ENCODE measurements at regions not wholly inside any gene's neighbourhood (a gene's known extent, or its start where the extent isn't known, plus 50 kb on each side); places are given as distances from the start of the nearest gene placed in this dataset.
"Not testable (repeated sequence)": the region's sequence is repeated elsewhere in the genome, so short reads cannot be mapped to it uniquely, and the experiment has no call there.

GRCh38 chr2:239555571-239555905, 154.7 kb upstream of the HDAC4 start:
- H3K27me3 ChIP-seq (ENCODE audit: insufficient read depth, low read length): no peaks in the 10 kb centered on the region

GRCh38 chr2:239554766-239555570, 154.1 kb upstream of the HDAC4 start:
- Histone ChIP-seq H3K4me3 (ENCODE audit: low read length) (no peak overlapping the region), H3K9me3 (ENCODE audit: insufficient read depth, low read depth, low read length) (no peaks in the 10 kb centered on the region), H3K27ac (ENCODE audit: low read length) (no peak overlapping the region), H3K4me1 (ENCODE audit: insufficient read depth, low read length) (no peaks in the 10 kb centered on the region), H3K9ac (ENCODE audit: low read depth, low read length) (no peak overlapping the region), H3K36me3 (ENCODE audit: insufficient read depth, low read depth, low read length) (no peaks in the 10 kb centered on the region), H3K27me3 (ENCODE audit: insufficient read depth, low read length) (no peaks in the 10 kb centered on the region)

More at GRCh38 chr2:239555571-239555905, 154.7 kb upstream of the HDAC4 start:
- H3K36me3 ChIP-seq (ENCODE audit: insufficient read depth, low read depth, low read length): no peaks in the 10 kb centered on the region
- H3K9me3 ChIP-seq (ENCODE audit: insufficient read depth, low read depth, low read length): no peaks in the 10 kb centered on the region
- H3K9ac ChIP-seq (ENCODE audit: low read depth, low read length): no peak overlapping the region
- no peak overlapping the region for H3K27ac ChIP-seq (ENCODE audit: low read length)
- no peak overlapping the region for H3K4me3 ChIP-seq (ENCODE audit: low read length)
- H3K4me1 ChIP-seq (ENCODE audit: insufficient read depth, low read length): no peaks in the 10 kb centered on the region

GRCh38 chr2:239553376-239554000, 152.7 kb upstream of the HDAC4 start:
- Histone ChIP-seq H3K36me3 (ENCODE audit: insufficient read depth, low read depth, low read length) (no peaks in the 10 kb centered on the region), H3K4me1 (ENCODE audit: insufficient read depth, low read length) (no peaks in the 10 kb centered on the region), H3K27ac (ENCODE audit: low read length) (no peak overlapping the region), H3K27me3 (ENCODE audit: insufficient read depth, low read length) (no peaks in the 10 kb centered on the region), H3K9ac (ENCODE audit: low read depth, low read length) (no peak overlapping the region), H3K4me3 (ENCODE audit: low read length) (no peak overlapping the region), H3K9me3 (ENCODE audit: insufficient read depth, low read depth, low read length) (no peaks in the 10 kb centered on the region)

- Histone ChIP-seq H3K4me3 (ENCODE audit: low read length) (no peak overlapping the region), H3K27ac (ENCODE audit: low read length) (no peak overlapping the region), H3K9ac (ENCODE audit: low read depth, low read length) (no peak overlapping the region), H3K9me3 (ENCODE audit: insufficient read depth, low read depth, low read length) (no peaks in the 10 kb centered on the region), H3K27me3 (ENCODE audit: insufficient read depth, low read length) (no peaks in the 10 kb centered on the region), H3K36me3 (ENCODE audit: insufficient read depth, low read depth, low read length) (no peaks in the 10 kb centered on the region), H3K4me1 (ENCODE audit: insufficient read depth, low read length) (no peaks in the 10 kb centered on the region)
Observed at GRCh38 chr2:239552213-239552926, 151.6 kb upstream of the HDAC4 start.

- H3K27ac ChIP-seq (ENCODE audit: low read length): no peak overlapping the region
- no peaks in the 10 kb centered on the region for H3K9me3 ChIP-seq (ENCODE audit: insufficient read depth, low read depth, low read length)
- H3K9ac ChIP-seq (ENCODE audit: low read depth, low read length): no peak overlapping the region
- H3K4me1 ChIP-seq (ENCODE audit: insufficient read depth, low read length): no peaks in the 10 kb centered on the region
- H3K36me3 ChIP-seq (ENCODE audit: insufficient read depth, low read depth, low read length): no peaks in the 10 kb centered on the region
- H3K27me3 ChIP-seq (ENCODE audit: insufficient read depth, low read length): no peaks in the 10 kb centered on the region
- no peak overlapping the region for H3K4me3 ChIP-seq (ENCODE audit: low read length)
Observed at GRCh38 chr2:239551206-239551605, 150.4 kb upstream of the HDAC4 start.

GRCh38 chr2:239550357-239550756, 149.5 kb upstream of the HDAC4 start:
- Histone ChIP-seq H3K9ac (ENCODE audit: low read depth, low read length) (no peak overlapping the region), H3K27me3 (ENCODE audit: insufficient read depth, low read length) (no peaks in the 10 kb centered on the region), H3K4me1 (ENCODE audit: insufficient read depth, low read length) (no peaks in the 10 kb centered on the region), H3K36me3 (ENCODE audit: insufficient read depth, low read depth, low read length) (no peaks in the 10 kb centered on the region), H3K9me3 (ENCODE audit: insufficient read depth, low read depth, low read length) (no peaks in the 10 kb centered on the region), H3K4me3 (ENCODE audit: low read length) (no peak overlapping the region), H3K27ac (ENCODE audit: low read length) (no peak overlapping the region)

GRCh38 chr2:239549711-239550255, 149.0 kb upstream of the HDAC4 start:
- H3K9me3 ChIP-seq (ENCODE audit: insufficient read depth, low read depth, low read length): no peaks in the 10 kb centered on the region
- H3K36me3 ChIP-seq (ENCODE audit: insufficient read depth, low read depth, low read length): no peaks in the 10 kb centered on the region
- no peak overlapping the region for H3K27ac ChIP-seq (ENCODE audit: low read length)
- no peak overlapping the region for H3K4me3 ChIP-seq (ENCODE audit: low read length)
- no peak overlapping the region for H3K9ac ChIP-seq (ENCODE audit: low read depth, low read length)
- no peaks in the 10 kb centered on the region for H3K4me1 ChIP-seq (ENCODE audit: insufficient read depth, low read length)
- no peaks in the 10 kb centered on the region for H3K27me3 ChIP-seq (ENCODE audit: insufficient read depth, low read length)

GRCh38 chr2:239548965-239549595, 148.3 kb upstream of the HDAC4 start:
- H3K36me3 ChIP-seq (ENCODE audit: insufficient read depth, low read depth, low read length): no peaks in the 10 kb centered on the region
- no peak overlapping the region for H3K4me3 ChIP-seq (ENCODE audit: low read length)
- no peaks in the 10 kb centered on the region for H3K4me1 ChIP-seq (ENCODE audit: insufficient read depth, low read length)
- no peak overlapping the region for H3K9ac ChIP-seq (ENCODE audit: low read depth, low read length)
- H3K9me3 ChIP-seq (ENCODE audit: insufficient read depth, low read depth, low read length): no peaks in the 10 kb centered on the region
- no peaks in the 10 kb centered on the region for H3K27me3 ChIP-seq (ENCODE audit: insufficient read depth, low read length)
- H3K27ac ChIP-seq (ENCODE audit: low read length): no peak overlapping the region

GRCh38 chr2:239548451-239548871, 147.6 kb upstream of the HDAC4 start:
- H3K9ac ChIP-seq (ENCODE audit: low read depth, low read length): no peak overlapping the region
- no peak overlapping the region for H3K27ac ChIP-seq (ENCODE audit: low read length)
- no peaks in the 10 kb centered on the region for H3K27me3 ChIP-seq (ENCODE audit: insufficient read depth, low read length)

GRCh38 chr2:239547140-239547539, 146.3 kb upstream of the HDAC4 start:
- H3K9me3 ChIP-seq (ENCODE audit: insufficient read depth, low read depth, low read length); H3K9ac ChIP-seq (ENCODE audit: low read depth, low read length): not testable (repeated sequence)

More at GRCh38 chr2:239548451-239548871, 147.6 kb upstream of the HDAC4 start:
- no peaks in the 10 kb centered on the region for H3K9me3 ChIP-seq (ENCODE audit: insufficient read depth, low read depth, low read length)
- no peaks in the 10 kb centered on the region for H3K36me3 ChIP-seq (ENCODE audit: insufficient read depth, low read depth, low read length)
- H3K4me3 ChIP-seq (ENCODE audit: low read length): no peak overlapping the region
- no peaks in the 10 kb centered on the region for H3K4me1 ChIP-seq (ENCODE audit: insufficient read depth, low read length)

GRCh38 chr2:239546541-239546940, 145.7 kb upstream of the HDAC4 start:
- H3K9ac ChIP-seq (ENCODE audit: low read depth, low read length): no peak overlapping the region
- no peaks in the 10 kb centered on the region for H3K27me3 ChIP-seq (ENCODE audit: insufficient read depth, low read length)
- no peaks in the 10 kb centered on the region for H3K9me3 ChIP-seq (ENCODE audit: insufficient read depth, low read depth, low read length)
- no peak overlapping the region for H3K4me3 ChIP-seq (ENCODE audit: low read length)
- H3K4me1 ChIP-seq (ENCODE audit: insufficient read depth, low read length): no peaks in the 10 kb centered on the region
- no peaks in the 10 kb centered on the region for H3K36me3 ChIP-seq (ENCODE audit: insufficient read depth, low read depth, low read length)
- H3K27ac ChIP-seq (ENCODE audit: low read length): no peak overlapping the region

More at GRCh38 chr2:239547140-239547539, 146.3 kb upstream of the HDAC4 start:
- not testable (repeated sequence) for H3K4me3 ChIP-seq (ENCODE audit: low read length); H3K27me3 ChIP-seq (ENCODE audit: insufficient read depth, low read length); H3K36me3 ChIP-seq (ENCODE audit: insufficient read depth, low read depth, low read length); H3K27ac ChIP-seq (ENCODE audit: low read length); H3K4me1 ChIP-seq (ENCODE audit: insufficient read depth, low read length)

Data from iPS-20b (cell line).